IPS DF 19.7 (cell line): ENCODE measurements at regions not wholly inside any gene's neighbourhood (a gene's known extent, or its start where the extent isn't known, plus 50 kb on each side); places are given as distances from the start of the nearest gene placed in this dataset.

ENCODE experiments used
- DNase-seq: peaks from one replicate; pipeline ENCODE4 v3.0.0-alpha.2; 2013; ENCODE audit warnings: low read depth, low spot score

DNA sequence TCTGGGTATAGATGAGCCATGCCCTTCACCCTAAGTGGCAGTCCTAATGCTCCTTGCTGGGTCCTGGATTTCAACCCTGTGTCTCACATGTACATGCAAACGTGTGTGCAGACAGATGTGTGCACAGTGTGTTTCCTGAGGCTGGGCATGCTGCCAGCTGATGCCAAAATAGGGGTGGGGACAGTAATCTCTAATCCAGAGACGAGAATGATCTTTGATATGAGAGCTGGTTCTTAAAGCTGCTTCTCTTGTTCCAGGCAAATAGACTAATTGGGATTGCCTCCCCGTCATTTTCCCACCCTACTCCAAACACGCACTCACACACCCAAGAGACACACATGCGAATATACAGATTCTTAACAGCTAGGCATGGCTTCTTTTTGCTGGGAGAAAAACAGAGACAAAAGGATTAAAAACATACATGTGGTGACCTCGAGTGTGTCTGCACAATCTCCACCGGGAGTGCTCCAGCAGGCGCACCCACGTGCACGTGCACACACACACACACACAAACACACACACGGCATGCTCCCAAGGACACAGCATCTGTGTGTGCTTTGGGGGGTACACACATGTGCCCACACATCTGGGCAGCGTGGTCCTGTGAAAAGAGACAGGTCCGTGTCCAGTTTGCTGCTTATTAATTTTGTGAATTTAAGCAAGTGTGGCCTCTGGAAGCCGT lies 102.1 kb upstream of the ZBTB40 start:
- no peak for DNase-seq

DNA sequence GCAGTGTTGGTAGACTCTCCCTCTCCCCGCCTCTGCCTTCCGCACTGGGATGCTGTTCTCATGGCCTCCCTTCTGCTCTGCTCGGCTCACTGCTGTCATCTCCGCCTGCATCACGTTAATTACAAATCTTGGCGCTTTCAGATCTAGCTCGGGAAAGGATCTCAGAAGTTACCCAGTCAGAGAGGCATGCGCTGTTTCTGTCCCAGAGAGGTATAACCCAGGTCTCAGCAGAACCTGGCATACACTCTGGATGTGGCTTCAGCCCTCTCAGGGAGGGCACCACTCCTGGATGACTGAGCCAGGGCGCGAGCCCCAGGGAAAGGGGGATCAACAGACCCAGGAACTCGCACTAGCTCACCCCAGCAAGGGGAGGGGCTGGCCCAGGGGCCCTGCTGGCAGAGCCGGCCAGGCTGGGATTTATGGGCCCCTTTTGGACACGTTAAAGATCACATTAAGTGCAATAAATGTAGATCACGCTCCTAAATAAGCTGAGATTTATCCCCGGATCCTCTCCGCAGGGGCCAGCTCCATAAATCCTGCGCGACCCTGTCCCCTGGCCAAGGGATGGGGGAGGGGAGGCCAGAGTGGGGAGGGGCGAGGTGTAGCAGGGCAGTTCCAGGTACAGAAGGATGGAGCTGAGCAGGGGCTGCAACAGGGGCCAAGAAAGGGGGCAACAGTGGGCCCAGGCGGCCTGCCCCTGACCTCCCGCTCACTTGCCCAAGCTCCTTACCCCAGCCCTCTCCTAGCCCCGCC lies 101.3 kb upstream of the ZBTB40 start:
- no peak for DNase-seq

DNA sequence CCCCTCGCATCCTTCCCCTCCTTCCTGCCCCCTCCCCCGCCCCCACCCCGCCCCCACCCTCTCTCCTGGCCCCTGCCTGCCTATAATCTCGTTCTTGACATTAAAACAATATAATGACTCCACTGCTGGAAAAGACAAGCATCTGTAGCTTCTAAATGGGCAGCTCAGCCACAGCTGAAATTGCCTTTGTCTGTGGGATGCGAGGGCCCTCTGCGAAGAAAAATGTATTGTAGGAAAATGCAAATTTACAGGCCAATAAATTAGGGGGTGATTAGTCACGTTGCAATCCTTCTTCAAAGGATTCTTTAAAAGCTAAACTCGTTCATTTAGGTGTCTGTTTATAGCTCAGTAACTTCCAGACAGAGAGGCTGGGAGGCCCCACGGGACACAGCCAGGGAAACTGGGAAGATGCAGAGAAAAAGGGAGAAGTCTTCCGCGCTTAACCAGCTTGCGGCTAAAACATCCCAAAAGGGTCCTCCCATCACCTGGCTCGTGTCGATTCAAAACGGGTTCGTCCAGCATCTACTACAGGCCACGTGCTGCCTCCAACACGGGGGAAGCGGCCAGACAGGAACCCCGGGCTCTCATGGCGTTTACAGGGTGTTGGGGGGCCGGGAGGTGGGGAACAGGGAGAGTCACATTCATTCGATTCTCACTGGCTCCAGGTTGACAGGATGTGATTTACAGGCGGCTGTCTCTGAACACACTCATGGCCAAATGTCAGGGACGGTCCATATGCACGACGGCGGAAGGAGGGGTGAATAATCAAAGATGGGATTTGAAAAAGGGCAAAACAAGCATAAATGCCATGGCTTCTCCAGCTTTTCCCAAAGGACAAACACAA lies 100.5 kb upstream of the ZBTB40 start:
- no peak for DNase-seq

DNA sequence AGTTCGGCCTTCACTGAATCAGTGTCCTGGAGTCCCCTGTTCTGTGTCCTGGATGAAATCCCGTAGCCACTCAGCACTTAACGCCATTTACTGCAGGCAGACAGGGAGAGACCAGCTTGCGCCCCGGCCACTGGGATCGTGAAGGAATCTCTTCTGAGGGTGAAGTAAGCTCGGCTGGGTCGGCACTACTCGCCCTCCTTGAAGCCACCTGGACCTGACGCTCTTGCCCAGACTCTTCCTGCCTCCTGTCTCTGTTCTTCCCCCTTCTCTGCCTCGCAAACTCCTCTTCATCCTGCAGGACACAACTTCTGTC lies 99.9 kb upstream of the ZBTB40 start:
- no peak for DNase-seq

DNA sequence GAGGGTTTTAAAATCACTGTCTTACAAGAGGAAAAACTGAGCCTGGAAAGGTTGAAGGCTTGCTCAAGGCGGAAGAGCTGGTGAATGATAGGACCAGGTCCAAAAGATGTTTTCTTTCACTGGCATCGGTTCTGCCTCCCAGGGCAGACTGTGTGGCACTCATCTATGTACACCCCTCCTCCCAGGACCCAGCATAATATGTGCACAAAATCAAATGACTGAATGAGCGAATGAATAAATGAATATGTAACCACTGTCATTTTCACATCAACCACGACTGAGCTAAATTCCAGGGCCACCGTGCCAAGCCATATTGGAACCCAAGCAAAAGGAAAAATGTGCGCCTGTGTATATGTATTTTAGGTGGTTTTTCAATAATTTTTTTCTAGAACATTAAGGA lies 99.3 kb upstream of the ZBTB40 start:
- DNase-seq = no peak

DNA sequence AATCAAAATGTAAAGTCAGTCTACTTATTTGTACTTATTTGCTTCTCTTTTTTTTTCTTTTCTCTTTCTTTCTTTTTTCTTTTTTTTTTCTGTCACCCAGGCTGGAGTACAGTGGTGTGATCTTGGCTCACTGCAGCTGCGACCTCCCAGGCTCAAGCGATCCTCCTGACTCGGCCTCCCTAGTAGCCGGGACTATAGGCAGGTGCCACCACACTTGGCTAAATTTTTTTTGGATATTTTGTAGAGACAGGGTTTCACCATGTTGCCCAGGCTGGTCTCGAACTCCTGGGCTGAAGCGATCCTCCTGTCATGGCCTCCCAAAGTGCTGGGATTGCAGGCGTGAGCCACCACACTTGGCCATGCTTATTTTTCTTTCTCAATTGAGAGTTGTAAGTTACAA lies 98.8 kb upstream of the ZBTB40 start:
- no peak for DNase-seq

DNA sequence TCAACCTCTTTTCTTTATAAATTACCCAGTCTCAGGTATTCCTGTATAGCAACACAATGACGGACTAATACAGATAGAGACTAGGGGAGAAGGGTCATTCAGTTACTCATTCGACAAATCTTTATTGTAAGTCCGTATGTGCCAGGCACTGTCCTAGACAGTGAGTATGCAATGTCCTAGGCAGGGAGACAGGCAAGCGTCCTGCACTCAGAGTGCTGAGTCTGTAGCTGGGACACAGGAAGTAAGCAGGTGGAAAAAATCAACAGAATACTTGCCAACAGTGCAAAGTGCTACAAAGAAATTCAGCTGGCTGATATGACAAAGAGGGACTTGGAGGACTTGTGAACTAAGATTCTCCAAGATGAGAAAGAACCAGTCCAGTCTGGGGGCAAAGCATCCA lies 92.2 kb upstream of the ZBTB40 start:
- no peak for DNase-seq

DNA sequence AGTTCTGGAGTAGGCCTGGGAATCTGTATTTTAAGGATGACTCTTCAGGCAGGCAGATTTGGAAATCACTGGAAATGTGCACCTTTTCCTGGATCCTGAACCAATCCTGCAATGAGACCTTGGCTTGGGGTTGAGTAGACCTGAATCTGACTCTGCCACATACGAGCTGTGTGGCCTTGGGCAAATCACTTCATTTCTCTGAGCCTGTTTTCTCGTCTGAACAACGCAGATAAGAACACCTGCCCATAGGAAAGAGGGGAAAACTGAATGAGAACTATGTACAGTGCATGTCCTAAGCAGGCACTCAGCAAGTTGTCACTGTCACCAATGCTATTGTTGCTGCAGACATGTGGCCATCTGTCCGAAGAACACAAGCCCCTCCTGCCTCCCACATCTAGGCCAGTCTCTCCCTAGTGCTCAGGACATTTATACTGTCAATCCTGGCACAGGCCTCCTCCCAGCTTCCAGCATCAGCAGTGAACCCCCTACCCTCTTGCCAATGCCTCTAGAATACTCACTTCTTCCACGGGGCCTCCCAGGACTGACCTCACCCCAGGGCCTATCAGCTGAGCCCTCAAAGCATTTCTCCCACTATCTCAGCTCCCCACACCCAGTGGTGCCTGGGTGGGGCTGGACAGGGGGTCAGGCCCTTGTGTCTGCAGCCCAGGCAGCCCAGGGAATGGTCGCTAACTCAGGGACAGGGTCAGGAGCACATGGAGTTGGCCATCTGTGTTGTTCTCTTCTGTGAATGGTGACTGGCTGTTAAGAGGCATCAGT lies 88.8 kb upstream of the ZBTB40 start:
- no peak for DNase-seq

DNA sequence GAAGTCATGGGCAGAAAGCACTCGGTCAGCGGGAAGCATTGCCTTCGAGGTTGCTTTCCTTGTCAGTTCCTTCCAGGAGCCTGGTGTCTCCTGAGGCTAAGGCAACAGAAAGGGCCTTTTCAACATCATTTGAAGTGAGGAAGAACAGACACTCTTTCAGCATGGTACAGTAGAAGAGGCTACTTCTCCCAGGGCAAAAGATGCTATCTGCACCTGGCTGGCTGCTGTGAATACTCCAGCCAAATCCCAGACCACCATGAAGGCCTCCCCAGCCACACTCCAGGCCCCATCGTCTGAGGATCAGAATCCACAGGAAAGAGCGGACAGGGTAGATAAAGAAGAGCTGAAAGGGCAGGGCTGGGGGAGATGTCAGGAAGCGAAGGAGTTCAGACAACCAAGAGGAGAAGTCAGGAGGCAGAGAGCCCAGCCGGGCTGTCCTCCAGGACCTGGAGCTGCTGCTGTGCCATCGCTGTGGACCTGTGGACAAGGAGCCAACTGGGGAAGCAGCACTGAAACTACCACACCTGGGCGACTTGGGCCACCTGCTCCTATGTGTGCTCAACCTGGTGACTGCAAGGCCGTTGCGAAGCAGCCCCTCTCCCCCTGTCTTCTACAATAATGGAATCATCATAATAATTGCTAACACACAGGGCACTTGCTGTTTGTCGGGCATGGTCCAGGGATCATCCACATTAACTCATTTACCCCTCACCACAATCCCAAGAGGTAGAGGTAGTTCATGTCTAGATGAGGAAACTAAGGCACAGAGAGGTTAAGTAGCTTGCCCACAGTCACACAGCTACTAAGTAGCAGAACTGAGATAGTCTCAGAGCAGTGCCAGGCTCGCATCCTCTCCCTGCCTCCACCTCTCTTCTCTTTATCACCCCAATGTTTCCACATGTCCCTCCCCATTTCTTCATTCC lies 88.0 kb upstream of the ZBTB40 start:
- no peak for DNase-seq

DNA sequence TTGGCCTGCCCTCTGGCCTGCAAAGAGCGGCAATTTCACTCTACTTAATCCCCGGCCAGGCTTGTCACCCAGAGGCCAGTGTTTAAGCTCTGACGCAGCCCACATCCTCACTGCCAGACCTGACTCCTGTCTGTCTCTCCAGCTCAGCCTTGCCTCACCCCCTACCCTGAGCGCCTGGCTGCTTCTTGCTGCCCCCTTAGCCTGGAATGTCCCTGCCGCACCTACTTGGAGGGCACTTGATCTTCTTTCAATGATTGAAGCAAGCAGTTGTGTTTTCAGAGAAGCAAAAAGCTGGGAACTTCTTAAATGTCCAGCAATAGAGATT lies 87.4 kb upstream of the ZBTB40 start:
- no peak for DNase-seq

DNA sequence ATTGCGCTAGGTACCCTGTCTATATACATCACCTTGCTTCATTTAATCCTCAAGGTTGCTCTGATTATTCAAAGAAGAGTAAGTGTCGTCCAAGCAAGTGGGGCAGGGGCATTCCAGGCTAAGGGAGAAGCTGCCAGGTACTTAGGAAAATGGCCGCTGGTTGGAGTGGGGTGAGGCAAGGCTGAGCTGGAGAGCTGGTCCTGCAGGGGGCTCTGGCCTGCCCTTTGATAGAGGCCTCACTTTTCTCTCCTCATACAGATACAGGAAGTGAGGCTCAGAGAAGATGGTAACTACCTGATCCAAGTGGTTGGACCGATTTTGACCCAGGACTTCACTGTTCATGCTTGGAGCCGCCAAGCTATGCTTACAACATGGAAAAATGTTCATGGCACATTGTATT lies 86.9 kb upstream of the ZBTB40 start:
- DNase-seq = no peak

DNA sequence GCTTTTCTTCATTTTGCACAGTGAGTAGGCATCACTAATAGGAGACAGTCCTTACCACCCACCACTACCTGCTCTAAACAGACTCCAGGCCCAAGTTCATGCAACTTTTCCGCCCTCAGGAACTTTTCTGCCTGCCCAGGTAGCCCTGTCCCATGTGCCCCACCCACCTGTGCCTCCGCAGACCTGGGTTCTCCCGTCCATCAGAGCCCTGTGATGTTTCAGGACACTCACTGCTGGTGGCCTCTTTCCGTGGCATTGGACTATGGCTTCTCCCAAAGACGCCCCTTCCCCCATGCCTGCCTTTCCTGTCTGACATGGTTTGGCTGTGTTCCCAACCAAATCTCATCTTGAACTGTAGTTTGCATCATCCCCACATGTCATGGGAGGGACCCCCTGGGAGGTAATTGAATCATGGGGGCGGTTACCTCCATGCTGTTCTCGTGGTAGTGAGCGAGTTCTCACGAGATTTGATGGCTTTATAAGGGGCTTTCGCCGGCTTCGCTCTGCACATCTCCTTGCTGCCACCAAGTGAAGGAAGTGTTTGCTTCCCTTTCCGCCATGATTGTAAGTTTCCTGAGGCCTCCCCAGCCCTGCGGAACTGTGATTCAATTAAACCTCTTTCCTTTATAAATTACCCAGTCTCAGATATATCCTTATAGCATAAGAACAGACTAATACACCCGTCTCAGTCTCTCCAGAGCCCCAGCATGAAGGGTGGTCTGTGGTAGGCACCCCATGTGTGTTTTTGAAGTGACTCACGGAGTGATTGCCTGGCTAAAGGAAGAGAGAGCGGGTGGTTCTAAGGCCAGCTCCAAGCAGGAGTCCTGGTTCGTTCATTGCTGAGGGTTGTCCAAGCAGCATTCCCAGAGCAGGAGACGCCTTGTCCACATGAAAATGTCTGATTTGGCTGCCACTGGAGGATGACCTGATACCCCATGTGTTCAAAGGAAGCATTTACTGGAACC lies 86.0 kb upstream of the ZBTB40 start:
- no peak for DNase-seq

DNA sequence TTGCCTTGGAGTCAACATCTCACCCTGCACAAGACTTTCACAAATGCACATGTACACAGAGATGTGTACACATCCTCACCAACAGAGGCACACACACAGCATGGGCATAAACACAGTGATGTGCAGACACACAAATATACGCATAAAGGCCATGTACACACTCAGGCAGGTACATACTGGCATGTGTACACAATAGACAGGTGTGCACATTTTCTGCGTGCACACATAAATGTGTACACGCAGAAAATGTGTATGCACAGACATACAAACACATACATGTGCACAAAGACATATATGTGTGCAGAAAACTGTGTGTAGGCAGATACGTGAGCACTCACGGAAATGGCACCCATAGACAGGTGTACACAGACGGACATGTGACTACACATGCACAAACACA lies 85.3 kb upstream of the ZBTB40 start:
- no peak for DNase-seq

DNA sequence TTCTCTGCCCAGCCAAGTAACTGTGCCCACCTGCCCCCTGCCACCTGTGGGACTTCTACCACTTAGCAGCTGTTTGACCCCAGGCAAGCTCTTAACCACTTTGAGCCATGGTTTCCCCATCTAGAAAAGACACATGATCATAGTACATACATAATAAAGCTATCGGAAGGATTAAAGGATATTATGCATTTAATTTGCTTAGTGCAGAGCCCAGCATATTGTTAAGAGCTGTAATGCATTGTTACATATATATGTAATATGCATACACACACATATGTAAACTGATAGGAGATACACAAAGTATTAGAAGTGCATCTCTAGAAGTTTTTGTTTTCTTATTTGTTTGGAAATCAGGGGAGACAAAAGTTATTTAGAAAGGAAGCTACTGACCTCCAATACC lies 83.5 kb upstream of the ZBTB40 start:
- DNase-seq = no peak

DNA sequence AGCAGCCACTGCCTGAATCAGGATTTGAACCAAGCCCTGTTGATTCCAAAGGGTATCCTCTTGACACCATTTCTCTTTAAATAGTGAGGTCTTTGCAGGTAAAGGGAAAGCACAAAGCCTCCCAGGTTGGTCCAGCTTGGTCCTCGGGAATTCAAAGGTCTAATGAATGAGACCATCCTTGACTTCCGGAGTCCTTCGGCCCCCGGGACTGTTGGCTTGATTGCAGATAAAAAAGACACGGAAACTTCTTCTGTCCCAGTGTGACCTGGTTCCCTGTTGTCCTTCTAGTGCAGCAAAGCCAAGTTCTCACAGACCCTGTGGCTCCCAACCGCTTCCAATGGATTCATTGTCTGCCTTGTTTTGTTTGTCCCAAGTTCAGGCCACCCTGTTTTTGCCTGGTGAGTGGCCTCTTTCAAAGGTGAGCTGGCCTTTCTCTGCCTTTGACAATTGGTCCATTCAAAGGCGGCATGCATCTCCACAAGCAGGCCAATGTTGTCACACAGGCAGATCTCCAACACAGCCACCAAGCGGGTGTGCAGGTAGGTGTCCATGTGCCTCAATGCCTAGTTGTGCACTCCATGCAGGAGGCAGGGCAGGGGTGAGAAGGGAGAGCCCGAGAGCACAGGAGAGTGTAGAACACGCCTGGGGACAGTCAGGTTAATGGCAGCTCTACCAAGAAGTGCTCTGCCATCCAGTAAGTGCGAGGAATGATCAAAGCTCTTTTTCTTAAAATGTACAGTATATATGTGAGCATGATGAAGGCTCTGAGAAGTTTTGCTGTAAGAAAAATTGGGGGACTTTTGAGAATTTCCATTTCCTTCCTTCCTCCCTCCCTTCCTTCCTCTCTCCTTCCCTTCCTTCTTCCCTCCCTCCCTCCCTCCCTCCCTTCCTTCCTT lies 82.1 kb upstream of the ZBTB40 start:
- no peak for DNase-seq

DNA sequence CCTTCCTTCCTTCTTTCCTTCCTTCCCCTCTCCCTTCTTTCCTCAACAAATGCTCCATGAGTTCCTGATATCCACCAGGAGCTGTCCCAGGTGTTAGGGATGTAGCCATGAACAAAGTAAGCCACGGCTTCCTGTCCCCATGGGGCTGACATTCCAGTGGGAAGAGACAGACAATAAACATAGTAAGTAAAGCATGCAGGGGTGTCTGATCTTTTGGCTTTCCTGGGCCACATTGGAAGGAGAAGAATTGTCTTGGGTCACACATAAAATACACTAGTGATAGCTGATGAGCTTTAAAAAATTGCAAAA lies 81.5 kb upstream of the ZBTB40 start:
- DNase-seq = no peak

DNA sequence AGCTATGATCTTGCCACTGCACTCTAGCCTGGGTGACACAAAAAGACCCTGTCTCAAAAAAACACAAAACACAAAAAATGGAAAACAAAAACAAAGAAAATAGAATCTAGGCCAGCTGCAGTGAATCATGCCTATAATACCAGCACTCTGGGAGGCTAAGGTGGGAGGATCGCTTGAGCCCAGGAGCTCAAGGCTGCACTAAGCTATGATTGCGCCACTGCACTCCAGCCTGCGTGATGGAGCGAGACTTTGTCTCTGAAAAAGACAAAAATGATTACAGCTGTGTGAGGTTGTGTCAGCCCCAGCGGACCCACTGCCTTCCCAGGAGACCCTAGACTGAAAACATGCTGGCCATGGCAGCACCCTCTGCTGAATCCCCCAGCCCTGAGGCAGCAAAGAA lies 80.2 kb upstream of the ZBTB40 start:
- DNase-seq = no peak

DNA sequence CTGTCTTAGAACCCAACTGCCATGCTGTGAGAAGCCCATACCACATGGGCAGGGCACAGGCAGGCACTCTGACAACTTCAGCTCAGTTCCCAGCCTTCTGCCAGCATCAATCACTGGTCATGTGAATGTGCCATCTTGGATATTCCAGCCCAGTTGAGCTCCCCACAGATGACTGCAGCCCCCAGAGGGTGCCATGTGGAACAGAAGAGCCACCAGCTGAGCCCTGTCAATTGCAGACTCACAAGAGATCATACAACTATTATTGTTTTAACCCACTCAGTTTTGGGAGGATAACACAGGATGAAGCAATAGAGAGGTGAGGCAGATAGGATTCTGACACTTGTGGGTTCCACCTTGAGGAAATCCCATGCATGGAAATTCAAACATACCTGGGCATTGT lies 78.4 kb upstream of the ZBTB40 start:
- DNase-seq = no peak

DNA sequence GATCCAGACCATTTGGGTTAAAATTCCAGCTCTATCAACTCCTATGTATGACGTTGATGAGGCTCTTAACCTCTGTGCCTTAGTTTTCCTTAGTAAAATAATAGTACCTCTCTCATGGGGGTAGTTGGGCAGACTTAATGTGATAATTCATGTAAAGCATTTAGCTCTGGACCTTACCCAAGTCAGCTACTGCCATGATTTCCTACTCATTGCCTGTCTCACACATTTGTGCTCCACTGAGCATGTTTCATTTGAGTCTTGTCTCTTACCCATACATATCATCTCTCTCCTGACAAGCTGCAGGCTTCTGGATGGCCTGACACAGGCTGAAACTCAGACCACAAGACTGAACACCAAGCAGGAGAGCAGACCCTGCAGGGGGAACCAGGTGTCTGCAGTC lies 77.7 kb upstream of the ZBTB40 start:
- DNase-seq = no peak
